HAP-1 (cell line): ENCODE measurements at regions not wholly inside any gene's neighbourhood (a gene's known extent, or its start where the extent isn't known, plus 50 kb on each side); places are given as distances from the start of the nearest gene placed in this dataset.

Experiments used
- DNase-seq, 2 experiments: peaks; one replicate each; pipeline ENCODE4 v3.0.0-alpha.2; 2016 to 2020; ENCODE audit warnings: low spot score in 2 of 2
- H3K27me3 ChIP-seq: fragments of 250-450 bp; sonication (Bioruptor Pico); 2 replicates; pipeline ENCODE4 v1.5.1; 2020; ENCODE audit warnings: low read depth, mild to moderate bottlenecking, moderate library complexity
- H3K36me3 ChIP-seq: fragments of 250-450 bp; sonication (Bioruptor Pico); replicated peaks from 2 replicates; pipeline ENCODE4 v1.5.1; 2020; ENCODE audit warnings: mild to moderate bottlenecking
- H3K4me1 ChIP-seq: fragments of 250-450 bp; sonication (Bioruptor Pico); 2 replicates; pipeline ENCODE4 v1.5.1; 2020; ENCODE audit warnings: mild to moderate bottlenecking
- H3K4me3 ChIP-seq: fragments of 250-450 bp; sonication (Bioruptor Pico); 2 replicates; pipeline ENCODE4 v1.5.1; 2020; ENCODE audit warnings: mild to moderate bottlenecking, moderate library complexity
- H3K9me3 ChIP-seq: fragments of 250-450 bp; sonication (Bioruptor Pico); 2 replicates; pipeline ENCODE4 v1.5.1; 2020; ENCODE audit warnings: mild to moderate bottlenecking, moderate library complexity
- in situ Hi-C: fragments of 300-500 bp; cut with MboI; formaldehyde crosslinking; loops from 3 replicates; pipeline ENCODE4 v1.14.3; 2020; ENCODE audit warnings: low sequenced_read_pairs, inconsistent platforms, mixed read lengths

DNA sequence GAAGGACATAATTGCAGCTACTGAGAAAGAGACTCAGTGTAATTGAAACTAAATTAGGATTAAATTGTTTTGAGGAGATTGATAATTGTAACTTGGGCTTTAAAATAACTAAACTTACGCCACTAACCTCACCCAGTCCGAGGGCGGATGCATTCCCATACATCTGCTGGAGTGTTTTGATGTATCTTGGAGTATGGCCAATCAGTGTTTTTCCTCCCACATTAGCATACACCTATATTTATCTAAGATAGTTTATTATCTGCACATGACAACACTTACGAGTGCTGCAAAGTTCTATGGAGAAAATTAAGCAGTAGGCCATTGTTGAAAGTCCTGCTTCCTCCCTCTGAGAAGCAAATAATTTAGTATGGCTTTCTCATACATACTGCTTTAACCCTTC lies 184.7 kb upstream of the PLEKHG7 start:
- no peak overlapping the region for H3K4me3 ChIP-seq
- in situ Hi-C loops = no loop called here
- no peaks in the 10 kb centered on the region for H3K4me1 ChIP-seq
- no peak for DNase-seq
- no peaks in the 10 kb centered on the region for H3K36me3 ChIP-seq
- no peaks in the 10 kb centered on the region for H3K9me3 ChIP-seq
- no peaks in the 10 kb centered on the region for H3K27me3 ChIP-seq

- Histone ChIP-seq H3K4me3 (no peak overlapping the region), H3K27me3 (no peaks in the 10 kb centered on the region), H3K9me3 (no peaks in the 10 kb centered on the region), H3K36me3 (no peaks in the 10 kb centered on the region), H3K4me1 (no peaks in the 10 kb centered on the region)
- in situ Hi-C loops = no loop called here
- DNase-seq = no peak
These were observed 186.6 kb upstream of the PLEKHG7 start for GRCh38 chr12:92516277-92516600.

- Histone ChIP-seq H3K4me3 (no peak overlapping the region), H3K4me1 (no peaks in the 10 kb centered on the region), H3K27me3 (no peaks in the 10 kb centered on the region), H3K36me3 (no peaks in the 10 kb centered on the region), H3K9me3 (no peaks in the 10 kb centered on the region)
- DNase-seq = no peak
- in situ Hi-C loops = no loop called here
These were observed 189.5 kb upstream of the PLEKHG7 start for GRCh38 chr12:92513231-92513730.

DNA sequence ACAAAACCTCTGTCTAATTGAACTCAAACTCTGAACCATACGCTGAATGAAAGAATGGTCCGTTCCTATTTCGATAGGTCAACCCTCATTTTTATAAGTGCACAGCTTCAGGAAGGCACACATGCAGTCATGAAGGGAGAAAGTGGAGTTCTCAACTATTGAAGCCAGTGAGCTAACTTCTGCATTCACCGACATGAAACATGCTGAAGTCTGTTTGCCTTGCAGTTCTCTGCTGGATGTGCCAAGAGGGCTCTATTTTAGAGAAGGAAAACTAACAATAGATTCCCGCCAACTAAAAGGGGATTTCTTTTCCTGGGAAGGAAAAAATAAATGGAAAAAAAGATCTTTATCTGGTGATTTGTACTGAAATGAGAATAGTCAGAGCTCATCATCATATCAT lies 191.0 kb upstream of the PLEKHG7 start:
- DNase-seq = no peak
- H3K4me1 ChIP-seq = no peaks in the 10 kb centered on the region
- H3K27me3 ChIP-seq = no peaks in the 10 kb centered on the region
- no peak overlapping the region for H3K4me3 ChIP-seq
- no peaks in the 10 kb centered on the region for H3K9me3 ChIP-seq
- no peaks in the 10 kb centered on the region for H3K36me3 ChIP-seq
- in situ Hi-C loops = no loop called here

- no peak for DNase-seq
- in situ Hi-C loops = no loop called here
- Histone ChIP-seq H3K36me3 (no peaks in the 10 kb centered on the region), H3K4me3 (no peak overlapping the region), H3K4me1 (no peaks in the 10 kb centered on the region), H3K9me3 (no peaks in the 10 kb centered on the region), H3K27me3 (no peaks in the 10 kb centered on the region)
These were observed 193.5 kb upstream of the PLEKHG7 start for GRCh38 chr12:92509156-92509738.

GRCh38 chr12:92506891-92507290 lies 195.9 kb upstream of the PLEKHG7 start:
- DNase-seq = no peak
- in situ Hi-C loops = no loop called here
- Histone ChIP-seq H3K36me3 (no peaks in the 10 kb centered on the region), H3K4me1 (no peaks in the 10 kb centered on the region), H3K4me3 (no peak overlapping the region), H3K9me3 (no peaks in the 10 kb centered on the region), H3K27me3 (no peaks in the 10 kb centered on the region)

- H3K36me3 ChIP-seq = no peaks in the 10 kb centered on the region
- DNase-seq = no peak
- H3K9me3 ChIP-seq = no peaks in the 10 kb centered on the region
- in situ Hi-C loops = no loop called here
- no peaks in the 10 kb centered on the region for H3K27me3 ChIP-seq
- H3K4me3 ChIP-seq = no peak overlapping the region
- H3K4me1 ChIP-seq = no peaks in the 10 kb centered on the region
These were observed 196.3 kb upstream of the PLEKHG7 start for GRCh38 chr12:92506460-92506859.

DNA sequence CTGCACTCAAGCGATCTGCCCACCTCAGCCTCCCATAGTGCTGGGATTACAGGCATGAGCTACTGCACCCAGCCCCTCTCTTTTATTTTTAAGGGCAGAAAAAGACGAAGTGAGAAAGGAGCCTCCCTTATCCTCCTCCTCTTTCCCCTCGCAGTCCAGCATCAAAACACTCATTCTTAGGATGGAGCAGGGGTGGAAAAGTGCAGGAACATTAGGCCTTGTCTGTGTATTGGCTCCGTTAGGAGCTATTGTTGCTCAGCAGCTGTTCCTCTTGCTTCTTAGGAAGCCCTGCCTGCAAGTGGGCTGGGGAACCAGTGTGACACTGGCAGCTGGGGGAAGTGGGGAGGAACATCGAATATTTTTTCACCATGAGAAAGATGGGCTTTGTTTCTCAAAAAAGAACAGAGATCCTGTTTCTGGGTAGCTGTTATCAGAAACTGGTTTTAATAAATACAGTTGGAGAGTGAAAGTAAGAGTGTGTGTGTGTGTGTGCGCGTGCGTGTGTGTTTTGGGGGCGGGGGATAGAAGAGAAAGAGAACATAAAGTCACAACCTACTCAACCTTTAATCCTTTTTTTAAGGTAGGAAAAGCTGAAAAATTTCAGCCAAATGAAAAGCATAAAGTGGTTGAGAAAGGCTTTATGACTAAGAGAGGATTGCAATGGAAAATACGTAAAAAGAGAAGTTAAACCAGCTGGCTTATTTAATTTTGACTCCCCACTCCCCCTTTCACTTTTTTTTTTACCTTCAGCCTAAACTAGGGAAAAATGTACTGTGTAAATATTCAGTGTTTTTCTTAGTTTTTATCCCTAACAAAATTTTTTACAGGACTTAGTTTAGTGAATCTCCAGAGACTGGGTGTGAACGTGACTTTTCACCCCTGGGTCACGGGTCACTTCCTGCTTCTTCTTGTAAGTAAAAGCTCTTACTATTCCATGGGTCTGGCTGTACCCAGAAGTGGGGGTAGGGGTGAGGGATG lies 197.2 kb upstream of the PLEKHG7 start:
- Histone ChIP-seq H3K4me1 (no peaks in the 10 kb centered on the region), H3K36me3 (no peaks in the 10 kb centered on the region), H3K4me3 (no peak overlapping the region), H3K27me3 (no peaks in the 10 kb centered on the region), H3K9me3 (no peaks in the 10 kb centered on the region)
- no peak for DNase-seq
- in situ Hi-C loops = no loop called here

- Histone ChIP-seq H3K4me1 (no peaks in the 10 kb centered on the region), H3K27me3 (no peaks in the 10 kb centered on the region), H3K36me3 (no peaks in the 10 kb centered on the region), H3K4me3 (no peak overlapping the region), H3K9me3 (no peaks in the 10 kb centered on the region)
- DNase-seq = no peak
- in situ Hi-C loops = no loop called here
These were observed 198.2 kb upstream of the PLEKHG7 start for GRCh38 chr12:92504594-92504981.

- no peak overlapping the region for H3K4me3 ChIP-seq
- no peak for DNase-seq
- no peaks in the 10 kb centered on the region for H3K9me3 ChIP-seq
- in situ Hi-C loops = no loop called here
- H3K36me3 ChIP-seq = no peaks in the 10 kb centered on the region
- H3K4me1 ChIP-seq = no peaks in the 10 kb centered on the region
- no peaks in the 10 kb centered on the region for H3K27me3 ChIP-seq
These were observed 198.7 kb upstream of the PLEKHG7 start for GRCh38 chr12:92503971-92504593.

GRCh38 chr12:92503029-92503931 lies 199.5 kb upstream of the PLEKHG7 start:
- in situ Hi-C loops = no loop called here

DNA sequence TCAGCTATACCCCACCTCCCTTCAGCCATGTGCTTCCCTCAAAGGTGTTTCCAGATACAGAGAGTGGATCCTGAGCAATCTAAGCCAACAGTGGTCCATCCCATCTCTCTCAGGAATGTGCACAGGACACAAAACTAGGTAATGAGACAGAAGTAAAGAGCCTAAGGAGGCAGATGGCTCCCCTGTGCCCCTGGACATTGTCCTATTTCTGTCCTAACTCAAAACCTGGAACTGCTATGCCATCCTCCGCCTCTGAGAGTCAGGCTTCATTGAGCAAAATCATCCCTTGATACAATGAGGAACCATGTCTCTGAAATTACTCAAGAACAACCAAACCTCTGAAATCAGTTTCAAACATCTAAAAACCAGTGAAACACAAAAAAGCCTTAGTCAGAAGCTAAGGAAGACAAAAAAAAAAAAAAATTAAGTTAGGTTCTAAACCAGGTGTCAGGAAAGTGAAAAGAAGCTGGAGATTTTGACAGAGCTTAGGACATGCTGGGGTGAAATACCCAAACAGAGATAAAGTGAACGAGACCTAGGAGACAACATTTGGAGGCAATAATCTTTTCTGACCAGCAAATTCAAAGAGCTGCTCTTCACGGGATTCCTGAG lies 200.3 kb upstream of the PLEKHG7 start:
- no peaks in the 10 kb centered on the region for H3K9me3 ChIP-seq
- no peaks in the 10 kb centered on the region for H3K4me1 ChIP-seq
- no peaks in the 10 kb centered on the region for H3K36me3 ChIP-seq
- no peak for DNase-seq
- no peaks in the 10 kb centered on the region for H3K27me3 ChIP-seq
- H3K4me3 ChIP-seq = no peak overlapping the region
- in situ Hi-C loops = no loop called here

More at GRCh38 chr12:92503029-92503931, 199.5 kb upstream of the PLEKHG7 start:
- H3K9me3 ChIP-seq = no peaks in the 10 kb centered on the region
- DNase-seq = no peak
- H3K4me3 ChIP-seq = no peak overlapping the region
- H3K27me3 ChIP-seq = no peaks in the 10 kb centered on the region
- no peaks in the 10 kb centered on the region for H3K36me3 ChIP-seq
- no peaks in the 10 kb centered on the region for H3K4me1 ChIP-seq

- DNase-seq = no peak
- no peaks in the 10 kb centered on the region for H3K27me3 ChIP-seq
- in situ Hi-C loops = no loop called here
- no peaks in the 10 kb centered on the region for H3K36me3 ChIP-seq
- no peak overlapping the region for H3K4me3 ChIP-seq
- H3K9me3 ChIP-seq = no peaks in the 10 kb centered on the region
- H3K4me1 ChIP-seq = no peaks in the 10 kb centered on the region
These were observed 206.0 kb upstream of the PLEKHG7 start for GRCh38 chr12:92496790-92497189.
